SK-N-SH (cell line): ENCODE measurements at regions not wholly inside any gene's neighbourhood (a gene's known extent, or its start where the extent isn't known, plus 50 kb on each side); places are given as distances from the start of the nearest gene placed in this dataset.
"Not testable (repeated sequence)": the region's sequence is repeated elsewhere in the genome, so short reads cannot be mapped to it uniquely, and the experiment has no call there.

Experiments
- CTCF ChIP-seq: fragments of 200-600 bp; sonication (generic); IDR thresholded peaks from 2 replicates; pipeline ENCODE4 v1.6.1; 2017; ENCODE audit warnings: antibody characterized with exemption, mild to moderate bottlenecking, moderate library complexity
- EP300 ChIP-seq, 2 experiments: IDR thresholded peaks; 2 replicates each; pipeline versions ENCODE4 v1.4.0 to v1.6.1; 2012; ENCODE audit warnings: borderline replicate concordance in 1 of 2, low read depth in 1 of 2, low read length in 1 of 2
- EZH2phosphoT487 ChIP-seq: fragments of 200-600 bp; sonication (generic); IDR thresholded peaks from 2 replicates; pipeline ENCODE4 v1.6.1; 2017; ENCODE audit warnings: low read depth, mixed run types, mild to moderate bottlenecking, antibody characterized with exemption, moderate library complexity, borderline replicate concordance
- FOXJ3 ChIP-seq: sonication (generic); formaldehyde crosslinking; IDR thresholded peaks from 2 replicates; pipeline ENCODE4 v1.5.1; 2020; ENCODE audit warnings: mild to moderate bottlenecking, missing genetic modification reagents
- POLR2AphosphoS5 ChIP-seq: IDR thresholded peaks from 2 replicates; pipeline ENCODE4 v1.6.1; 2012; ENCODE audit warnings: low read depth, low read length
- RAD21 ChIP-seq: IDR thresholded peaks from 2 replicates; pipeline ENCODE4 v1.6.1; 2012; ENCODE audit warnings: mild to moderate bottlenecking, low read length
- TAF1 ChIP-seq: IDR thresholded peaks from 2 replicates; pipeline ENCODE4 v1.6.1; 2012; ENCODE audit warnings: low read depth, mild to moderate bottlenecking, low read length, moderate library complexity, borderline replicate concordance
- TCF12 ChIP-seq: IDR thresholded peaks from 2 replicates; pipeline ENCODE4 v1.4.0; 2012

GRCh38 chr2:5022708-5023635 lies 669.2 kb upstream of the SOX11 start:
- TF ChIP-seq CTCF; EZH2phosphoT487; TAF1; POLR2AphosphoS5; EP300 (IDR thresholded peaks at IDR 0.05; ENCODE audit: borderline replicate concordance in 1 of 2, low read depth in 1 of 2, low read length in 1 of 2); RAD21; FOXJ3 (CRISPR knock-in tag); TCF12: not testable (repeated sequence)
